ENCODE measurements at regions not wholly inside any gene's neighbourhood (a gene's known extent, or its start where the extent isn't known, plus 50 kb on each side); places are given as distances from the start of the nearest gene placed in this dataset.

DNA sequence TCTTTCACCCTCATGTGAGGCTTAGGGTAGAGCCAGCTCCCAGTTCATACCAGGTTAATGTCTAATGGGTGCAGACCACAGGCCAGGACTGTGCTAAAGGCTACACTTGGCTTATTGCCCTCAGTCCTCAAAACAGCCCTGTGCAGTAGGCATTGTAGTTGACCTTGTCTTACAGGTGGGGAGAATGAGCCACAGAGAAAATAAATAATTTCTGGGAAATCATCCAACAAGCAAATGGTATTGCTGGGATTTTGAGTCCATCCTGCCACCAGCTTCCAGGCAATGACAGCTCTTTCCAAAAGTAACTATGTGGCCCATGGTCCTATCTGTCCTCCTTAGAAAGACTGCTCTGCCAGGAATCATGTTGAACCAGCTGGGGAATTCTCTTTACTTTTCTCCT, 450.0 kb downstream of the GADD45G start:
- TF ChIP-seq CTCF (IDR thresholded peaks at IDR 0.05) (no peak), POLR2A (IDR thresholded peaks at IDR 0.05) (no peak), POLR2AphosphoS5 (IDR thresholded peaks at IDR 0.05) (no peak)

All from upper lobe of left lung (tissue), 4 donors.